Mesenchymal stem cell (in vitro differentiated cells and primary cell): ENCODE measurements at regions not wholly inside any gene's neighbourhood (a gene's known extent, or its start where the extent isn't known, plus 50 kb on each side); places are given as distances from the start of the nearest gene placed in this dataset.

Experiments used
- DNase-seq: peaks from one replicate; pipeline ENCODE4 v3.0.0-alpha.2; 2013
- H2AFZ ChIP-seq: one replicate; pipeline ENCODE4 v1.6.1; 2013; ENCODE audit warnings: low read depth, mild to moderate bottlenecking, control low read depth, inconsistent platforms, low read length, moderate library complexity
- H2AK5ac ChIP-seq: 2 replicates; pipeline ENCODE4 v1.6.1; 2013; ENCODE audit warnings: low read length, moderate library complexity, mild to moderate bottlenecking, inconsistent platforms; ENCODE audit not compliant: severe bottlenecking
- H2BK120ac ChIP-seq: one replicate; pipeline ENCODE4 v1.6.1; 2013; ENCODE audit warnings: low read depth, mild to moderate bottlenecking, inconsistent platforms, low read length, moderate library complexity
- H2BK12ac ChIP-seq, 2 experiments: one replicate each; pipeline ENCODE4 v1.6.1; 2013; ENCODE audit warnings: inconsistent platforms in 2 of 2, low read length in 2 of 2, mild to moderate bottlenecking in 2 of 2, moderate library complexity in 2 of 2, control low read depth in 1 of 2
- H2BK15ac ChIP-seq: one replicate; pipeline ENCODE4 v1.6.1; 2013; ENCODE audit warnings: mild to moderate bottlenecking, low read depth, inconsistent platforms; ENCODE audit not compliant: poor library complexity, severe bottlenecking
- H2BK5ac ChIP-seq: 2 replicates; pipeline ENCODE4 v1.6.1; 2013; ENCODE audit warnings: low read depth, mild to moderate bottlenecking, low read length, control low read depth, inconsistent platforms; ENCODE audit not compliant: poor library complexity, severe bottlenecking
- H3K14ac ChIP-seq, 2 experiments: one replicate each; pipeline ENCODE4 v1.6.1; 2013; ENCODE audit warnings: inconsistent platforms in 2 of 2, low read length in 2 of 2, control low read depth in 1 of 2, mild to moderate bottlenecking in 1 of 2, moderate library complexity in 1 of 2
- H3K18ac ChIP-seq, 2 experiments: one replicate each; pipeline ENCODE4 v1.6.1; 2013; ENCODE audit warnings: inconsistent platforms in 2 of 2, low read length in 2 of 2, control low read depth in 1 of 2, low read depth in 1 of 2, mild to moderate bottlenecking in 1 of 2
- H3K23ac ChIP-seq, 2 experiments: one replicate each; pipeline ENCODE4 v1.6.1; 2013; ENCODE audit warnings: inconsistent platforms in 2 of 2, low read length in 2 of 2, mild to moderate bottlenecking in 2 of 2, moderate library complexity in 2 of 2, control low read depth in 1 of 2
- H3K27ac ChIP-seq: 2 replicates; pipeline ENCODE4 v1.5.1; 2013; ENCODE audit warnings: mild to moderate bottlenecking, moderate library complexity, low read length, control low read depth, inconsistent platforms; ENCODE audit not compliant: poor library complexity, severe bottlenecking
- H3K27me3 ChIP-seq, 2 experiments: 2 replicates each; pipeline versions ENCODE4 v1.6.1 to v1.7.0; 2013; ENCODE audit warnings: low read length in 2 of 2, mild to moderate bottlenecking in 2 of 2, moderate library complexity in 2 of 2, control low read depth in 1 of 2, inconsistent platforms in 1 of 2; ENCODE audit not compliant: control insufficient read depth in 1 of 2, insufficient read depth in 1 of 2
- H3K36me3 ChIP-seq, 2 experiments: 2 replicates each; pipeline versions ENCODE4 v1.6.1 to v1.7.0; 2013; ENCODE audit warnings: low read length in 2 of 2, control low read depth in 1 of 2, inconsistent platforms in 1 of 2, low read depth in 1 of 2, mild to moderate bottlenecking in 1 of 2; ENCODE audit not compliant: insufficient read depth in 2 of 2, control insufficient read depth in 1 of 2
- H3K4ac ChIP-seq, 2 experiments: one replicate each; pipeline ENCODE4 v1.6.1; 2013; ENCODE audit warnings: inconsistent platforms in 2 of 2, low read length in 2 of 2, mild to moderate bottlenecking in 2 of 2, moderate library complexity in 2 of 2, control low read depth in 1 of 2, low read depth in 1 of 2
- H3K4me1 ChIP-seq: 2 replicates; pipeline ENCODE4 v1.6.1; 2013; ENCODE audit warnings: low read depth, low read length, control low read depth; ENCODE audit not compliant: control insufficient read depth, insufficient read depth
- H3K4me2 ChIP-seq: 2 replicates; pipeline ENCODE4 v1.6.1; 2013; ENCODE audit warnings: low read length, mild to moderate bottlenecking, inconsistent platforms; ENCODE audit not compliant: poor library complexity, severe bottlenecking
- H3K4me3 ChIP-seq, 2 experiments: 2 replicates each; pipeline versions ENCODE4 v1.5.1 to v1.7.0; 2013; ENCODE audit warnings: low read length in 2 of 2, mild to moderate bottlenecking in 2 of 2, control low read depth in 1 of 2, low read depth in 1 of 2; ENCODE audit not compliant: insufficient read depth in 1 of 2
- H3K79me1 ChIP-seq: replicated peaks from 2 replicates; pipeline ENCODE4 v1.6.1; 2013; ENCODE audit warnings: mild to moderate bottlenecking, control low read depth, low read length, inconsistent platforms; ENCODE audit not compliant: poor library complexity, severe bottlenecking
- H3K9ac ChIP-seq: 2 replicates; pipeline ENCODE4 v1.7.0; 2013; ENCODE audit warnings: mild to moderate bottlenecking, low read length, moderate library complexity
- H3K9me3 ChIP-seq: 2 replicates; pipeline ENCODE4 v1.7.0; 2013; ENCODE audit warnings: mild to moderate bottlenecking, low read length; ENCODE audit not compliant: control insufficient read depth
- H4K8ac ChIP-seq: one replicate; pipeline ENCODE4 v1.6.1; 2013; ENCODE audit warnings: inconsistent platforms, mild to moderate bottlenecking, low read length, moderate library complexity
- H4K91ac ChIP-seq: one replicate; pipeline ENCODE4 v1.6.1; 2013; ENCODE audit warnings: mild to moderate bottlenecking, low read length, inconsistent platforms
- WGBS: methylation state at CpG from one replicate; pipeline ENCODE4 v1.1.7; 2013; ENCODE audit warnings: mixed read lengths; 5-methylcytosine and 5-hydroxymethylcytosine counted together

DNA sequence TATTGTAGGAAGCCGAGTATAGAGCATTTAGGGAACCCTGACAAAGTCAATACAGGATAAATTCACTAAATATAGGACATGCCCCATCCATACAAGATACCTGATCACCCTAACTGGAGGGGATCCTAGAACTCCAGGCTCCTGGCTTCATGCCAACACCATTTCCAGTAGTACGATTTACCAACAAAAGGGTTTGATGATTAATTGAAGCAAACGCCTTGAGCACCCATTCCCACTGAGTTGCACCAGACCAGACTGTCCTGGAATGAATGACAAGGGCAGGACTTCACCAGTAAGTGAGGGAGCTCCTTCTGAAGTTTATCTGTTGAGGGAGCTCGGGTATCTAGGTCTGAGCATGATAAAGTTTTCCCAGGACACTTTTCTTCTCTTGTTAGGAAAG is 327.2 kb upstream of the MSX2 start:
- H2BK5ac ChIP-seq = no peak overlapping the region

DNA sequence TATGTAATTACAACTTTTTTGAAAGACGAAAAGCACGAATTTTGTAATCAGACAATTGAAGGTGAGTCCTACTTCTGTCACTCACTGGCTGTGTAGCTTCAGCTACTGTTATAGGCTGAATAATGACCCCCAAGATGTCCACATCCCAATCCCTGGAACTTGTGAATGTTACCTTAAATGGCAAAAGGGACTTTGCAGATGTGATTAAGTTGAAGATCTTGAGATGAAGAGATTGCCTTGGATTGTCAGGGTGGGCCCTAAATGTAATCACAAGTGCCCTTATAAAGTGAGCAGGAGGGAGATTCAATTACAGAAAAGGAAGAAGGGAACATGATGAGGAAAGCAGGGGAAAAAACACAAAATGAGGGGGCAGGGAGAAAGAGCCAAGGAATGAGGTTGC is 326.2 kb upstream of the MSX2 start:
- Histone ChIP-seq H3K79me1 (no peaks in the 10 kb centered on the region), H3K27me3 (peaks cover 0 to 25% of the 10 kb centered on the region in 2 experiments), H4K8ac (no peak overlapping the region), H3K4ac (no peak overlapping the region), H3K27ac (no peak overlapping the region), H3K4me1 (no peaks in the 10 kb centered on the region), H2AK5ac (no peak overlapping the region), H4K91ac (no peak overlapping the region), H3K4me3 (no peak overlapping the region), H3K14ac (no peak overlapping the region), H3K9me3 (no peaks in the 10 kb centered on the region), H3K4me2 (no peak overlapping the region), H3K23ac (no peak overlapping the region), H2BK12ac (no peak overlapping the region), H3K18ac (no peak overlapping the region), H3K36me3 (no peaks in the 10 kb centered on the region), H2BK15ac (no peak overlapping the region), H3K9ac (no peak overlapping the region), H2AFZ (no peak overlapping the region), H2BK5ac (no peak overlapping the region), H2BK120ac (no peak overlapping the region)
- DNase-seq = no peak
- 94% methylated on average over 2 of the region's 2 CpGs for WGBS

More for the DNA sequence above, 327.2 kb upstream of the MSX2 start:
- Histone ChIP-seq H3K27me3 (peaks cover 0 to 32% of the 10 kb centered on the region in 2 experiments), H3K14ac (no peak overlapping the region), H3K4ac (no peak overlapping the region), H3K9ac (no peak overlapping the region), H2BK120ac (no peak overlapping the region), H4K91ac (no peak overlapping the region), H3K9me3 (no peaks in the 10 kb centered on the region), H3K79me1 (no peaks in the 10 kb centered on the region), H3K4me1 (no peaks in the 10 kb centered on the region), H2AK5ac (no peak overlapping the region), H2BK12ac (no peak overlapping the region), H3K4me3 (no peak overlapping the region), H3K27ac (no peak overlapping the region), H2AFZ (no peak overlapping the region), H3K36me3 (no peaks in the 10 kb centered on the region), H3K18ac (no peak overlapping the region), H2BK15ac (no peak overlapping the region), H3K23ac (no peak overlapping the region), H3K4me2 (no peak overlapping the region), H4K8ac (no peak overlapping the region)
- no peak for DNase-seq
- WGBS = 89% methylated on average over 3 of the region's 4 CpGs

DNA sequence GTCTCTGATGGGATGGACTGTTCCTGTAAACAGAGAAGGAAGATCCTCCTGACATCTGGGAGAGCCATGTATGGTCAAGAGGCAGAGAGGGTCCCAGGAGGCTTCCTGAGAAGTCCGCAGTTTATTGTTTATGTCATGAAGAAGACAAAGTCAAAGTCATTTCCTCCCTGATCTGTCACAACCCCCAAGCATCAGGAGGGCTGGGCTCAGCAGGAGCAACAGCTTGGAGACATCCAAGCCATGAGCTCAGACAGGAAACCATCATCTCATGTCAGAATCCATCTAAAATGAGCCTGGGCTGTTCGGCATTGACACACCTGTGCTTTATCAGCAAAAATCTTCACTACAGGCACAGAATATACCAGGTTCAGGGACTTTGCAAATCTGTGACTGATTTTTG is 325.0 kb upstream of the MSX2 start:
- no peak overlapping the region for H3K4me2 ChIP-seq
- no peak overlapping the region for H3K27ac ChIP-seq
- no peak overlapping the region for H3K23ac ChIP-seq
- H4K91ac ChIP-seq = no peak overlapping the region
- H3K4me1 ChIP-seq = no peaks in the 10 kb centered on the region
- peaks cover 0 to 22% of the 10 kb centered on the region in 2 experiments for H3K27me3 ChIP-seq
- no peak overlapping the region for H3K18ac ChIP-seq
- WGBS = 10% methylated on average over 2 of the region's 2 CpGs
- no peak for DNase-seq
- no peak overlapping the region for H2AFZ ChIP-seq
- H3K9me3 ChIP-seq = no peaks in the 10 kb centered on the region
- no peak overlapping the region for H3K4me3 ChIP-seq
- no peak overlapping the region for H2BK15ac ChIP-seq
- no peak overlapping the region for H2AK5ac ChIP-seq
- H2BK5ac ChIP-seq = no peak overlapping the region
- H3K14ac ChIP-seq = no peak overlapping the region
- no peak overlapping the region for H2BK12ac ChIP-seq
- H3K36me3 ChIP-seq = no peaks in the 10 kb centered on the region
- no peak overlapping the region for H3K4ac ChIP-seq
- no peak overlapping the region for H4K8ac ChIP-seq
- H2BK120ac ChIP-seq = no peak overlapping the region
- H3K79me1 ChIP-seq = no peaks in the 10 kb centered on the region
- no peak overlapping the region for H3K9ac ChIP-seq

DNA sequence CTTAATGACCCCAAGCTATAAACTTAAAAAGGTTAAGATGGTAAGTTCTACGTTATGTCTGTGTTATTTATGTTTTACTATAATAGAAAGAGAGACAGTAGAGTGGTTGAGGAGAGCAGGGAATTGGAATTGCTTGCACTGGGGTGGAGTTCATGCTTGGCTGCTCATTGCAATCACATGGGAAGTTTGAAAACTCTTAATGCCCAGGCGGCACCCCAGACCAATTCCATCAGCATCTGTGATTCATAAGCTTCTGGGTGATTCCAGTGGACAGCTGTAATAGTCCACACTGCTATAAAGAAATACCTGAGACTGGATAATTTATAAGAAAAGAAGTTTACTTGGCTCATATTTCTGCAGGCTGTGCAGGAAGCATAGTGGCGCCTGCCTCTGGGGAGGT is 323.9 kb upstream of the MSX2 start:
- Histone ChIP-seq H2AK5ac (no peak overlapping the region), H3K36me3 (no peaks in the 10 kb centered on the region), H3K4me2 (no peak overlapping the region), H3K4me1 (no peaks in the 10 kb centered on the region), H3K14ac (no peak overlapping the region), H3K4ac (no peak overlapping the region), H2AFZ (no peak overlapping the region), H3K27ac (no peak overlapping the region), H2BK5ac (no peak overlapping the region), H3K9me3 (no peaks in the 10 kb centered on the region), H3K27me3 (peaks cover 0 to 26% of the 10 kb centered on the region in 2 experiments), H3K18ac (no peak overlapping the region), H3K23ac (no peak overlapping the region), H2BK15ac (no peak overlapping the region), H3K4me3 (no peak overlapping the region), H4K91ac (no peak overlapping the region), H3K9ac (no peak overlapping the region), H3K79me1 (no peaks in the 10 kb centered on the region), H4K8ac (no peak overlapping the region), H2BK120ac (no peak overlapping the region), H2BK12ac (no peak overlapping the region)
- DNase-seq = no peak
- WGBS = 28% methylated on average over 2 of the region's 3 CpGs
